H1 (cell line): ENCODE measurements at regions not wholly inside any gene's neighbourhood (a gene's known extent, or its start where the extent isn't known, plus 50 kb on each side); places are given as distances from the start of the nearest gene placed in this dataset.

Source experiments
- CTCF ChIA-PET: fragments of 300-600 bp; sonication (Branson Sonifier 250); formaldehyde crosslinking; loops from one replicate; lab custom pipeline; 2021; ENCODE audit not compliant: partially characterized antibody; lab: Charles Lee
- POLR2A ChIA-PET: fragments of 300-600 bp; sonication (Branson Sonifier 250); formaldehyde crosslinking; loops from one replicate; lab custom pipeline; 2021; ENCODE audit warnings: inconsistent platforms; ENCODE audit not compliant: partially characterized antibody; lab: Charles Lee
- DNase-seq, 2 experiments: peaks; one replicate each; pipeline versions ENCODE4 v3.0.0 to v3.0.0-alpha.2; 2010 to 2022; ENCODE audit warnings: low spot score in 2 of 2, low read depth in 1 of 2, mixed read lengths in 1 of 2
- FAIRE-seq: peaks from 2 replicates; lab custom pipeline; 2011; peaks lifted over from hg19 to GRCh38; lab: Jason Lieb, UNC
- H2AFZ ChIP-seq: 2 replicates; pipeline ENCODE4 v1.8.1; 2012; ENCODE audit warnings: low read length, inconsistent platforms
- H2AK5ac ChIP-seq: 2 replicates; pipeline ENCODE4 v1.6.1; 2013; ENCODE audit warnings: low read depth, low read length
- H2BK120ac ChIP-seq: replicated peaks from 2 replicates; pipeline ENCODE3; 2013; ENCODE audit warnings: low read depth, low read length, inconsistent platforms
- H2BK12ac ChIP-seq: 2 replicates; pipeline ENCODE4 v1.6.1; 2013; ENCODE audit warnings: low read depth, low read length
- H2BK15ac ChIP-seq: 2 replicates; pipeline ENCODE4 v1.6.1; 2013; ENCODE audit warnings: low read length
- H2BK20ac ChIP-seq: 2 replicates; pipeline ENCODE4 v1.6.1; 2013; ENCODE audit warnings: low read length
- H2BK5ac ChIP-seq: 2 replicates; pipeline ENCODE4 v1.6.1; 2013; ENCODE audit warnings: low read depth, low read length
- H3K14ac ChIP-seq: 2 replicates; pipeline ENCODE4 v1.6.1; 2013; ENCODE audit warnings: inconsistent platforms; ENCODE audit not compliant: insufficient read length
- H3K18ac ChIP-seq: 2 replicates; pipeline ENCODE4 v1.6.1; 2013; ENCODE audit warnings: low read length; ENCODE audit errors: extremely low read depth
- H3K23ac ChIP-seq: 2 replicates; pipeline ENCODE4 v1.6.1; 2013; ENCODE audit warnings: inconsistent platforms; ENCODE audit not compliant: insufficient read length
- H3K23me2 ChIP-seq: 2 replicates; pipeline ENCODE4 v1.6.1; 2013; ENCODE audit warnings: low read depth, low read length
- H3K27ac ChIP-seq: 2 replicates; pipeline ENCODE4 v1.6.1; 2011; ENCODE audit warnings: low read depth, low read length, inconsistent platforms
- H3K27me3 ChIP-seq, 4 experiments: replicated peaks in 1 of 4; 1 replicate in 1 of 4; 2 replicates in 3 of 4; pipeline versions ENCODE4 v1.6.1 to v1.8.1; 2011 to 2013; ENCODE audit warnings: low read length in 3 of 4, mild to moderate bottlenecking in 3 of 4, inconsistent platforms in 2 of 4, mixed read lengths in 2 of 4, moderate library complexity in 1 of 4; ENCODE audit not compliant: control insufficient read depth in 3 of 4, insufficient read depth in 3 of 4; ENCODE audit errors: extremely low read depth in 1 of 4
- H3K36me3 ChIP-seq, 4 experiments: 2 replicates each; pipeline versions ENCODE4 v1.6.1 to v1.8.1; 2011 to 2013; ENCODE audit warnings: mild to moderate bottlenecking in 4 of 4, low read length in 3 of 4, moderate library complexity in 2 of 4, control low read depth in 1 of 4, inconsistent platforms in 1 of 4; ENCODE audit not compliant: insufficient read depth in 4 of 4, control insufficient read depth in 2 of 4
- H3K4ac ChIP-seq: replicated peaks from 2 replicates; pipeline ENCODE3; 2013; ENCODE audit warnings: low read length, low read depth, mixed read lengths, inconsistent platforms; ENCODE audit not compliant: insufficient read length
- H3K4me1 ChIP-seq, 4 experiments: replicated peaks in 1 of 4; 1 replicate in 1 of 4; 2 replicates in 3 of 4; pipeline versions ENCODE4 v1.6.1 to v1.8.1; 2011 to 2013; ENCODE audit warnings: low read length in 3 of 4, inconsistent platforms in 2 of 4, mixed read lengths in 1 of 4; ENCODE audit not compliant: insufficient read depth in 4 of 4, control insufficient read depth in 3 of 4
- H3K4me2 ChIP-seq, 2 experiments: 2 replicates each; pipeline versions ENCODE4 v1.6.1 to v1.8.1; 2011 to 2013; ENCODE audit warnings: low read depth in 2 of 2, low read length in 2 of 2, control low read depth in 1 of 2, inconsistent platforms in 1 of 2, mild to moderate bottlenecking in 1 of 2; ENCODE audit not compliant: insufficient read depth in 1 of 2
- H3K4me3 ChIP-seq, 4 experiments: fragments of 200-600, 300-600 bp in 1 of 4; sonication (generic), shearing (Covaris generic), sonication (Bioruptor Twin) in 1 of 4; 2 replicates each; pipeline versions ENCODE4 v1.5.1 to v1.8.1; 2011 to 2016; ENCODE audit warnings: low read length in 4 of 4, low read depth in 3 of 4, control low read depth in 2 of 4, inconsistent platforms in 2 of 4, mild to moderate bottlenecking in 2 of 4, mixed read lengths in 1 of 4, moderate library complexity in 1 of 4; ENCODE audit not compliant: insufficient read depth in 2 of 4; ENCODE audit errors: extremely low read depth in 1 of 4
- H3K56ac ChIP-seq: replicated peaks from 2 replicates; pipeline ENCODE3; 2013; ENCODE audit warnings: low read depth, mild to moderate bottlenecking, mixed read lengths, low read length, inconsistent platforms; ENCODE audit not compliant: insufficient read length
- H3K79me1 ChIP-seq: 2 replicates; pipeline ENCODE4 v1.6.1; 2013; ENCODE audit warnings: low read depth, low read length, control low read depth
- H3K79me2 ChIP-seq, 2 experiments: 2 replicates each; pipeline versions ENCODE4 v1.6.1 to v1.8.1; 2012 to 2013; ENCODE audit warnings: low read length in 2 of 2, mild to moderate bottlenecking in 2 of 2, inconsistent platforms in 1 of 2; ENCODE audit not compliant: insufficient read depth in 2 of 2, control insufficient read depth in 1 of 2
- H3K9ac ChIP-seq, 4 experiments: replicated peaks in 1 of 4; 1 replicate in 1 of 4; 2 replicates in 3 of 4; pipeline versions ENCODE4 v1.6.1 to v1.8.1; 2011 to 2013; ENCODE audit warnings: low read depth in 3 of 4, low read length in 3 of 4, control low read depth in 2 of 4, mild to moderate bottlenecking in 2 of 4, moderate library complexity in 2 of 4, inconsistent platforms in 1 of 4; ENCODE audit errors: extremely low read depth in 1 of 4
- H3K9me3 ChIP-seq, 2 experiments: 2 replicates each; pipeline versions ENCODE4 v1.6.1 to v1.8.1; 2012 to 2013; ENCODE audit warnings: mild to moderate bottlenecking in 2 of 2, moderate library complexity in 2 of 2, control low read depth in 1 of 2, inconsistent platforms in 1 of 2, low read depth in 1 of 2, low read length in 1 of 2, mixed read lengths in 1 of 2; ENCODE audit not compliant: insufficient read depth in 2 of 2
- H4K20me1 ChIP-seq, 2 experiments: replicated peaks in 1 of 2; 2 replicates each; pipeline versions ENCODE3 to v1.8.1; 2011 to 2013; ENCODE audit warnings: inconsistent platforms in 2 of 2, low read length in 2 of 2, mild to moderate bottlenecking in 1 of 2; ENCODE audit not compliant: insufficient read depth in 2 of 2, control insufficient read depth in 1 of 2
- H4K5ac ChIP-seq: 2 replicates; pipeline ENCODE4 v1.6.1; 2013; ENCODE audit warnings: low read length, low read depth, mixed read lengths, inconsistent platforms; ENCODE audit not compliant: insufficient read length
- H4K8ac ChIP-seq: 2 replicates; pipeline ENCODE4 v1.8.0; 2013; ENCODE audit warnings: mild to moderate bottlenecking, moderate library complexity, low read length, inconsistent platforms; ENCODE audit not compliant: insufficient read depth; ENCODE audit errors: extremely low read depth
- H4K91ac ChIP-seq: replicated peaks from 2 replicates; pipeline ENCODE3; 2013; ENCODE audit warnings: low read length, mixed read lengths, inconsistent platforms; ENCODE audit not compliant: insufficient read length
- CHD2 ChIP-seq: IDR thresholded peaks from 2 replicates; pipeline ENCODE4 v1.6.1; 2012; ENCODE audit warnings: low read length, improper control_type of control experiment
- E2F6 ChIP-seq: IDR thresholded peaks from 2 replicates; pipeline ENCODE4 v1.6.1; 2012; ENCODE audit warnings: inconsistent platforms
- JUND ChIP-seq: IDR thresholded peaks from 2 replicates; pipeline ENCODE4 v1.6.1; 2011; ENCODE audit warnings: mild to moderate bottlenecking, improper control_type of control experiment, low read length
- YY1 ChIP-seq: IDR thresholded peaks from 2 replicates; pipeline ENCODE4 v1.6.1; 2011; ENCODE audit warnings: low read depth, mild to moderate bottlenecking, low read length
- WGBS, 2 experiments: shearing (Covaris generic) in 1 of 2; methylation state at CpG; one replicate each; pipeline versions ENCODE4 v1.1.6 to v1.1.7; 2013 to 2015; ENCODE audit warnings: low lambda C conversion rate in 2 of 2, mixed read lengths in 2 of 2, inconsistent platforms in 1 of 2, low coverage in 1 of 2, missing lambda C conversion rate in 1 of 2; ENCODE audit not compliant: insufficient replicate concordance in 2 of 2, insufficient coverage in 1 of 2, insufficient read length in 1 of 2; ENCODE audit errors: extremely low coverage in 1 of 2, missing lambda C conversion rate in 1 of 2; 5-methylcytosine and 5-hydroxymethylcytosine counted together

- no peak overlapping the region for H3K27ac ChIP-seq
- H3K4me2 ChIP-seq, result no peak overlapping the region
- H3K27me3 ChIP-seq, result no peaks in the 10 kb centered on the region
- WGBS, 2 experiments, result 92% methylated on average over 1 of the region's 1 CpG; no CpG with 5 or more reads in 1 of the 2 experiments
- H3K4me1 ChIP-seq, result no peaks in the 10 kb centered on the region
- H2BK5ac ChIP-seq, result no peak overlapping the region
- no peak overlapping the region for H2BK15ac ChIP-seq
- no peaks in the 10 kb centered on the region for H4K20me1 ChIP-seq
- H3K9me3 ChIP-seq, result peaks cover 0 to 3% of the 10 kb centered on the region in 2 experiments; a peak in 1 of 4 replicates
- no peak overlapping the region for H3K14ac ChIP-seq
- H3K79me2 ChIP-seq, result no peaks in the 10 kb centered on the region
- no peak overlapping the region for H4K5ac ChIP-seq
- no peak overlapping the region for H3K4me3 ChIP-seq
- H3K9ac ChIP-seq, result no peak overlapping the region
- FAIRE-seq (no peak), DNase-seq (no peak)
- no peaks in the 10 kb centered on the region for H3K23me2 ChIP-seq
- no peak overlapping the region for H2BK120ac ChIP-seq
- no peak overlapping the region for H3K56ac ChIP-seq
- no peak overlapping the region for H3K23ac ChIP-seq
- POLR2A ChIA-PET, result no interaction called here
- no peak overlapping the region for H2BK12ac ChIP-seq
- H3K4ac ChIP-seq, result no peak overlapping the region
- H3K18ac ChIP-seq, result no peak overlapping the region
- no peak overlapping the region for H2AK5ac ChIP-seq
- TF ChIP-seq JUND (no peak), E2F6 (no peak), CHD2 (no peak), YY1 (no peak)
- TF ChIP-seq, all 59 proteins: peak for 0
- H2AFZ ChIP-seq, result no peak overlapping the region
- no peaks in the 10 kb centered on the region for H3K79me1 ChIP-seq
- H4K91ac ChIP-seq, result no peak overlapping the region
- no peak overlapping the region for H4K8ac ChIP-seq
- H3K36me3 ChIP-seq, result no peaks in the 10 kb centered on the region
- CTCF ChIA-PET, result interaction anchor here (0.6 kb wide), 3 partner anchors 9 to 1092 kb away, joined by 3 read pairs; no protein-coding TSS in a partner anchor
- no peak overlapping the region for H2BK20ac ChIP-seq
These were observed 208.0 kb upstream of the KCNN2 start for GRCh38 chr5:114153833-114154232.
